Omental fat pad (tissue), 3 donors: ENCODE measurements at regions not wholly inside any gene's neighbourhood (a gene's known extent, or its start where the extent isn't known, plus 50 kb on each side); places are given as distances from the start of the nearest gene placed in this dataset.
A peak's percentile ranks its signal among the peaks of the same experiment; 100 is the strongest.
"Not testable (repeated sequence)": the region's sequence is repeated elsewhere in the genome, so short reads cannot be mapped to it uniquely, and the experiment has no call there.

Experiments used
- ATAC-seq: fragments of 150-250 bp; one replicate; pipeline ENCODE4 v1.9.1; 2016; ENCODE audit warnings: mild to moderate bottlenecking, moderate library complexity; ENCODE audit not compliant: low FRiP score
- DNase-seq: peaks from one replicate; pipeline ENCODE4 v3.0.0-alpha.2; 2019; ENCODE audit warnings: low spot score
- TF ChIP-seq, protein P1 (sequence below), 3 donors: fragments of 450-650 bp; IDR thresholded peaks; one replicate each; pipeline ENCODE4 v1.5.1; 2016 to 2017; ENCODE audit warnings: antibody characterized with exemption in 3 of 3, mild to moderate bottlenecking in 3 of 3, moderate library complexity in 2 of 3

GRCh38 chr2:39584283-39584965 is 81.3 kb upstream of the TMEM178A start:
- TF ChIP-seq, protein P1, sequence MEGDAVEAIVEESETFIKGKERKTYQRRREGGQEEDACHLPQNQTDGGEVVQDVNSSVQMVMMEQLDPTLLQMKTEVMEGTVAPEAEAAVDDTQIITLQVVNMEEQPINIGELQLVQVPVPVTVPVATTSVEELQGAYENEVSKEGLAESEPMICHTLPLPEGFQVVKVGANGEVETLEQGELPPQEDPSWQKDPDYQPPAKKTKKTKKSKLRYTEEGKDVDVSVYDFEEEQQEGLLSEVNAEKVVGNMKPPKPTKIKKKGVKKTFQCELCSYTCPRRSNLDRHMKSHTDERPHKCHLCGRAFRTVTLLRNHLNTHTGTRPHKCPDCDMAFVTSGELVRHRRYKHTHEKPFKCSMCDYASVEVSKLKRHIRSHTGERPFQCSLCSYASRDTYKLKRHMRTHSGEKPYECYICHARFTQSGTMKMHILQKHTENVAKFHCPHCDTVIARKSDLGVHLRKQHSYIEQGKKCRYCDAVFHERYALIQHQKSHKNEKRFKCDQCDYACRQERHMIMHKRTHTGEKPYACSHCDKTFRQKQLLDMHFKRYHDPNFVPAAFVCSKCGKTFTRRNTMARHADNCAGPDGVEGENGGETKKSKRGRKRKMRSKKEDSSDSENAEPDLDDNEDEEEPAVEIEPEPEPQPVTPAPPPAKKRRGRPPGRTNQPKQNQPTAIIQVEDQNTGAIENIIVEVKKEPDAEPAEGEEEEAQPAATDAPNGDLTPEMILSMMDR (IDR thresholded peaks at IDR 0.05), result no peak
- ATAC-seq (no peak), DNase-seq (no peak)

DNA sequence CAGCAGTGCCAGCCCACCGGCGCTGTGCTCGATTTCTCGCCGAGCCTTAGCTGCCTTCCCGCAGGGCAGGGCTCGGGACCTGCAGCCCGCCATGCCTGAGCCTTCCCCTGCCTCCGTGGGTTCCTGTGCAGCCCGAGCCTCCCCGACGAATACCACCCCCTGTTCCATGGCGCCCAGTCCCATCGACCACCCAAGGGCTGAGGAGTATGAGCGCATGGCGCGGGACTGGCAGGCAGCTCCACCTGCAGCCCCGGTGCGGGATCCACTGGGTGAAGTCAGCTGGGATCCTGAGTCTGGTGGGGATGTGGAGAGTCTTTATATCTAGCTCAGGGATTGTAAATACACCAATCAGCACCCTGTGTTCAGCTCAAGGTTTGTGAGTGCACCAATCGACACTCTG is 80.2 kb upstream of the TMEM178A start:
- not testable (repeated sequence) for ATAC-seq, DNase-seq

DNA sequence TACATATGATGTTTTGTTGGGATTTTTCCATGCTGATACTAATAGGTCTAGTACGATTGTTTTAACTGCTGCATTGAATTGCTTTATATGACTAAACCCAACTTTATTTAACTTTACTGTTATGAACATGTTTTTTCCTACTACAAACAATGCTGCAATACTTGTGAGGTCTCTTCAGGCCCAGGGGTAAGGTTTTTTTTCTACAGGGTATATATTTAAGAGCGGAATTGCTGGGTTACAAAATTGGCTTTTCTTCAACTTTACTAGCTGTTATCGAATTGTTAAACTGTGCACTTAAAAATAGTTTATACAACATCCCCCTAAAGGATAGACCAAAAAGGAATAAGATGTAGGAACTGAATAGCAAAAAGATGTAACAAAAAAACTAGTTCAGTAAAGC is 78.5 kb upstream of the TMEM178A start:
- DNase-seq, result no peak
- TF ChIP-seq, protein P1 (IDR thresholded peaks at IDR 0.05), result no peak
- ATAC-seq, result no peak

DNA sequence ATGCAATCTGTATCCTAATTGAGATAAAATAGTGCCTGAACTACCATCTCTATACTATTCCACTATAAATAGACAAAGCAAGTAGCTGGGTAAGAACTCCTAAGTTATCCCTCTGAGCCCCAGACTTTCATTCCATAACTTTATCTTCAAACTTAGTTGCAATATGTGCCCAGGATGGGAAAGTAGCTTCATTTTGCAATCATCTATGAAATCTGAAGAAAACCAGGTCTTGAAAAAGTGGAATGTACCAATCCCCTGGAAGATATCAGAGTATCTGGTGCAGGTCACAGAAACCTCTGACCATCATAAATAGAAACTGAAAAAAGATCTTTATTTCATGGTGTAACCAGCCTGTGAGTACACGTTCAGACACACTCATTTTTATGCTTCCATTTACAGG is 78.1 kb upstream of the TMEM178A start:
- ATAC-seq (no peak), DNase-seq (no peak)
- TF ChIP-seq, protein P1 (IDR thresholded peaks at IDR 0.05), result no peak

DNA sequence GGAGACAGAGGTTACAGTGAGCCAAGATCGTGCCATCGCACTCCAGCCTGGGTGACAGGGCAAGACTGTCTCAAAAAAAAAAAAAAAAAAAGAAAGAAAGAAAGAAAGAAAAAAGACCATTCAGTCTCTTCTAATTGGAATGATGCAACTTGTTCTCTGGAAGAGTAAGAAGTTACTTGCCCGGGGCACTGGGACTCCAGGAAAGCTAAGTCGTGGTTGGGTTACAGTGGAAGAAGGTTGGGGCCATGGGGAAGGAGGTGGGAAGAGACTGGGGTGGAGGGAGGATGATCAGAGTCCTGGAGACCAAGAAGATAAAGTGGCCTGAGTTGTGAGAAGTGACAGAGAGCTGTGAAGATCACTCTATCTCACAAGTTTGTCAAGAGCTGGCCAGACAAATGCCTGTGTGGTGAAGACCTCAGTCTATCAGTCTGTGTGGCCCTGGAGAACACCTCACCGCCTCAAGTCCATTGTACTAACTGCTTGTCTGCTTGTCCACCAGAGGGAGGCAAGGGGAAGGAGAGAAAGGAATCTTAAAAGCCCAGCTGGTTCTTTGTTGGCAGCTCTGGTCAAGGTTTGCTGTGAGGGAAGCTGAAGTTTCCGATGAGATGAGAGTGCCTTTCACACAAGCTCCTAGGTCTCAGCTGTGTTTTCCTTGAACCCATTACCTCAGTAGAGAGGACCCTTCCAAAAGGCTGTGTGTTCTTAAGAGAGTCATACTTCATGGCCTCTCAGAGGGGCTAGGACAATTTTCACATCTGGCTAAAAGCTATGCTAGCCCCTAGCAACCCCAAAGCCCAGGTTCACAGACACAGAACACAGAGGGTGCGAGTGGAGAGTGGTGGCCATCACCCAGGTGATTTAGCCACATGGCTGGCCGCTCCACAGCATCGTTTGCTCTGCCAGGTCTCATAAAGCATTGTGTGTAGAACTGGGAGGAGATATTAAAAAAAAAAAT is 72.0 kb upstream of the TMEM178A start:
- no peak for DNase-seq
- peak; percentile 51 for ATAC-seq
- TF ChIP-seq, protein P1 (IDR thresholded peaks at IDR 0.05), result no peak

DNA sequence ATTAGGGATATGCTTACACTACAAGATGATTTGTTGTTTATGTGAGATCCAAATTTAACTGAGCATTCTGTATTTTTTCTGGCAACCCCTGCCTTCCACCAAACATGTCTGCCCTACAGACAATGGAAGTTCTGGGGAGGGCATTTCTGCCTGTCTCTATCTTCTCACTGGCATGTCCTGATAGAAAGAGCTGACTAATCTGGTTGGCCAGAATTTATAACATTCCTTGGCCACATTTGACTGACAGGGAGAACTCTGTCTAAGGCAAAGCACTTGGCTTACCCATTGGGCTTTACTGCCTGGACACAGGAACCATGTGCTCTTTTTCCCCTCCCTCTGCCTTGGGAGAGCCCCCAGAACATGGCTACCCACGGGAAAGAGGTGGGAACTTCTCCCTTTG is 70.6 kb upstream of the TMEM178A start:
- DNase-seq, result no peak
- TF ChIP-seq, protein P1 (IDR thresholded peaks at IDR 0.05), result no peak
- ATAC-seq, result no peak

- no peak for ATAC-seq
- TF ChIP-seq, protein P1 (IDR thresholded peaks at IDR 0.05), result no peak
- DNase-seq, result no peak
Observed at GRCh38 chr2:39597314-39597713, 68.4 kb upstream of the TMEM178A start.
